PC-3 (cell line): ENCODE measurements at regions not wholly inside any gene's neighbourhood (a gene's known extent, or its start where the extent isn't known, plus 50 kb on each side); places are given as distances from the start of the nearest gene placed in this dataset.
A peak's percentile ranks its signal among the peaks of the same experiment; 100 is the strongest.

Experiments
- EZH2 ChIP-seq: fragments of 300-600 bp; sonication (generic); IDR thresholded peaks from one replicate; pipeline ENCODE4 v1.6.1; 2017; ENCODE audit warnings: antibody characterized with exemption, mild to moderate bottlenecking, low read length; ENCODE audit not compliant: unreplicated experiment
- TF ChIP-seq, protein P1 (sequence below): fragments of 300-600 bp; sonication (generic); conservative IDR thresholded peaks from 2 replicates; pipeline ENCODE4 v1.5.1; 2017; ENCODE audit warnings: antibody characterized with exemption, low read depth, mild to moderate bottlenecking, low read length

DNA sequence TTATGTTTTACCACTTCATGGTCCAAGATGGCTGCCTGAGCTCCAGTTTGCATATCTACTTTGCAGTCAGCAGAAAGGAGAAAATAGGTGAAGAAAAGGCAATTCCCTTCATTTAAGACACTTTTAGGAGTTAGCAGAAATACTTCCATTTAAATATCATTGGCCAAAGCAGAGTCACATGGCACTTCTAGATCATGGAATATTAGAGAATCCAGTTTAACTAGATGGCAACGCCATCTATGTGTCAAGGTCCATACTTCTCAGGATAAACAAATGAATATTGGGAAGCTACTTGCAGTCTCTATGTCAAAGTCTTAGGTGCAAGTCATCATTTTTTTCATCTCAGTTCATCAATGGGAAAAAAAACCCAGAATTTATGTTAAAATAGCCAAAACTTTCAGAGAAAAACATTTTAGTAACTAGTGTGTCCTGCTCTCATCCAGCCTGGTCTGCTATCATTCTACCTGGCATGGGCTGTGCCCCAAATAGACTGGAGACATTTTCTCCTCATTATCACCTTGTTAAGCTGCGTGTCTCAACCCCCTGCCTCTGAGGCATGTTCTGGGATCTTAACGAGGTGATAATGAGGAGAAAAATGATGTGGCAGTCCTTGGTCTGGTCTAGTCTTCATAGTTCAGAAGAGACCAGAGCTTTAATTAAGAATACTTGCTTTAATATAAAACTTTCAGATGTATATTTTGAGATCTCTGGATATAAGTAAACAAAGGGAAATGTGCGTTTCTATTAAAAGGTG is 227.3 kb downstream of the TBX18 start:
- TF ChIP-seq, protein P1, sequence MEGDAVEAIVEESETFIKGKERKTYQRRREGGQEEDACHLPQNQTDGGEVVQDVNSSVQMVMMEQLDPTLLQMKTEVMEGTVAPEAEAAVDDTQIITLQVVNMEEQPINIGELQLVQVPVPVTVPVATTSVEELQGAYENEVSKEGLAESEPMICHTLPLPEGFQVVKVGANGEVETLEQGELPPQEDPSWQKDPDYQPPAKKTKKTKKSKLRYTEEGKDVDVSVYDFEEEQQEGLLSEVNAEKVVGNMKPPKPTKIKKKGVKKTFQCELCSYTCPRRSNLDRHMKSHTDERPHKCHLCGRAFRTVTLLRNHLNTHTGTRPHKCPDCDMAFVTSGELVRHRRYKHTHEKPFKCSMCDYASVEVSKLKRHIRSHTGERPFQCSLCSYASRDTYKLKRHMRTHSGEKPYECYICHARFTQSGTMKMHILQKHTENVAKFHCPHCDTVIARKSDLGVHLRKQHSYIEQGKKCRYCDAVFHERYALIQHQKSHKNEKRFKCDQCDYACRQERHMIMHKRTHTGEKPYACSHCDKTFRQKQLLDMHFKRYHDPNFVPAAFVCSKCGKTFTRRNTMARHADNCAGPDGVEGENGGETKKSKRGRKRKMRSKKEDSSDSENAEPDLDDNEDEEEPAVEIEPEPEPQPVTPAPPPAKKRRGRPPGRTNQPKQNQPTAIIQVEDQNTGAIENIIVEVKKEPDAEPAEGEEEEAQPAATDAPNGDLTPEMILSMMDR, result peak; percentile 53
- no peak for TF ChIP-seq EZH2
